ENCODE measurements at regions not wholly inside any gene's neighbourhood (a gene's known extent, or its start where the extent isn't known, plus 50 kb on each side); places are given as distances from the start of the nearest gene placed in this dataset.
A peak's percentile ranks its signal among the peaks of the same experiment; 100 is the strongest.

DNA sequence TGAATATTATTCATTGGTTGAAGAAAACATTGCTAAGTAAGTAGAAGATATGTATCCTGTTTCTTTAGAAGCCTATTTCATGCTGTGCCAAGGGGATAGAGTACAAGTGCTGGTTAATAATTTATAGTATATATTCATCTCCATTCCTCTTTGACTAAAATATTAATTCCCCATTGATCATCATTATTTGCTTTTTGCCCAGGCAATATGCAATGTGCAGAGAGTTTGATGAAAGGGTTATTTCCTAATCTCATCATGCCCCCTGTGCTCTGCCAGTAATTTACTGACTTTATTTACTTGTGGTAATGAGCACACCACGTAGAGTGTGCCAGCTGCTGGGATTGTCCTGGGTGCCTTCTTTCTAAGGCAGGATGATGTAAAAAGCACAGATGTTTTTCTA, 180.9 kb downstream of the REEP3 start:
- H3K9me3 Mint-ChIP-seq (ENCODE audit: low read depth), result no peaks in the 10 kb centered on the region
- no peak for DNase-seq (ENCODE audit: low spot score)
- no peak overlapping the region for H3K4me3 Mint-ChIP-seq (ENCODE audit: unreplicated experiment)
- peaks cover 42% of the 10 kb centered on the region for H3K4me1 Mint-ChIP-seq (ENCODE audit: low read depth)
- no peak overlapping the region for H3K27ac Mint-ChIP-seq (ENCODE audit: unreplicated experiment)
- H3K36me3 Mint-ChIP-seq (ENCODE audit: low read depth), result no peaks in the 10 kb centered on the region
- TF ChIP-seq, protein P1, sequence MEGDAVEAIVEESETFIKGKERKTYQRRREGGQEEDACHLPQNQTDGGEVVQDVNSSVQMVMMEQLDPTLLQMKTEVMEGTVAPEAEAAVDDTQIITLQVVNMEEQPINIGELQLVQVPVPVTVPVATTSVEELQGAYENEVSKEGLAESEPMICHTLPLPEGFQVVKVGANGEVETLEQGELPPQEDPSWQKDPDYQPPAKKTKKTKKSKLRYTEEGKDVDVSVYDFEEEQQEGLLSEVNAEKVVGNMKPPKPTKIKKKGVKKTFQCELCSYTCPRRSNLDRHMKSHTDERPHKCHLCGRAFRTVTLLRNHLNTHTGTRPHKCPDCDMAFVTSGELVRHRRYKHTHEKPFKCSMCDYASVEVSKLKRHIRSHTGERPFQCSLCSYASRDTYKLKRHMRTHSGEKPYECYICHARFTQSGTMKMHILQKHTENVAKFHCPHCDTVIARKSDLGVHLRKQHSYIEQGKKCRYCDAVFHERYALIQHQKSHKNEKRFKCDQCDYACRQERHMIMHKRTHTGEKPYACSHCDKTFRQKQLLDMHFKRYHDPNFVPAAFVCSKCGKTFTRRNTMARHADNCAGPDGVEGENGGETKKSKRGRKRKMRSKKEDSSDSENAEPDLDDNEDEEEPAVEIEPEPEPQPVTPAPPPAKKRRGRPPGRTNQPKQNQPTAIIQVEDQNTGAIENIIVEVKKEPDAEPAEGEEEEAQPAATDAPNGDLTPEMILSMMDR (IDR thresholded peaks at IDR 0.05), result no peak
- H3K27me3 Mint-ChIP-seq (ENCODE audit: low read depth), result no peaks in the 10 kb centered on the region

DNA sequence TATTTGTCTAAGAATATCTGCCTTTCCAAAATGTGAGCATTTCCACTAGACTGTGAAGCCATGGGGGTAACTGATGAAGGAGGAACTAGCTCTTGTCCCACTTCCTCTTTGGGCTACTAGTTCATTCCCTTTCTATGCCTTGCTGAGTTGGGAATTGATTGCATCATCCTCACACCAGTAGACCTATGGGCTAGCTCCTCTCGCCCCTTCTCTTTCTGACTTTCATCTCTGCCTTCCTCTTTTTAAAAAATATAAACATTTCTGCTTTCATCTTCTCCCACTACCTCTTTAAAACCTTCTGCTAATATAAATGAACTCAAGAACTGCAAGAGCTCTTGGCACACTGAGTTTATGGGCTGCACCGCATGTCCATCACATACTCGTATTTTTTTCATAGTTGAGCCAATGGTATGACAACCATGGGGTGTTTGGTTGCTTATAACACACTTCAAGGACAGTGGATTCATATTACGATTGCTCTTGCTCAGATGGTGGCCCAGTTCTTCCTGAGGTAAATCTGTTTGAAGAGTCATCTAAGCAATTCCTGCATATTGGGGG, 182.0 kb downstream of the REEP3 start:
- DNase-seq (ENCODE audit: low spot score), result no peak
- no peaks in the 10 kb centered on the region for H3K9me3 Mint-ChIP-seq (ENCODE audit: low read depth)
- TF ChIP-seq, protein P1 (IDR thresholded peaks at IDR 0.05), result no peak
- H3K4me3 Mint-ChIP-seq (ENCODE audit: unreplicated experiment), result no peak overlapping the region
- H3K4me1 Mint-ChIP-seq (ENCODE audit: low read depth), result peaks cover 48% of the 10 kb centered on the region
- H3K27me3 Mint-ChIP-seq (ENCODE audit: low read depth), result no peaks in the 10 kb centered on the region
- no peaks in the 10 kb centered on the region for H3K36me3 Mint-ChIP-seq (ENCODE audit: low read depth)
- no peak overlapping the region for H3K27ac Mint-ChIP-seq (ENCODE audit: unreplicated experiment)

DNA sequence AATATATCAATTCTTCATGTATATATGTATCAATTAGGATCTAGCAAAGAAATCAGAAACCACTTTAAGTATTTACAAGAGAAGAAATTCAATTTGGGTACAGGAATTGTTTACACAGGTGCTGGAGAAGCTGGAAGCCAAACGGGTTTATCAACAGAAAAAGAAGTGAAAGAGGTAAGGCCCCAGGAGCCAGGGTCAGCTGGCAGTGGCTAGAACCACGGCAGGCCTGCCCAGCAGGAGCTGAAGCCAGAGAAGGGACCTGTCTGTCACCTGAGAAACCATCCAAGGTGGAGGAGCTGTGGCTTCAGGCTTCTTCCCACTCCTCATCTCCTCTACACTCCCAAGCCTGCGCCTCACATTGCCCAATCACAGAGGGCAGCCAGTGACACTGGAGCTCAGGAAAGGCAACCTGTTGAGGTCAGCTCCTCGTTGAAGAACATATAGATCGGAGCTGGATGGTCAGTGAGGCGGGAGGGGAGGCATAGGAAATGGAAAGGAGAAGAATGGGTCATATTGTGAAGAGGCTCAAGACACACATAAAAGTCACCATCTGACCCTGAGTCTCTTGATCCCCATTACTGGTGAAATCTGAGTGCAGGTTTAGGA, 182.6 kb downstream of the REEP3 start:
- peaks cover 46% of the 10 kb centered on the region for H3K4me1 Mint-ChIP-seq (ENCODE audit: low read depth)
- no peaks in the 10 kb centered on the region for H3K36me3 Mint-ChIP-seq (ENCODE audit: low read depth)
- no peak overlapping the region for H3K27ac Mint-ChIP-seq (ENCODE audit: unreplicated experiment)
- no peaks in the 10 kb centered on the region for H3K9me3 Mint-ChIP-seq (ENCODE audit: low read depth)
- H3K4me3 Mint-ChIP-seq (ENCODE audit: unreplicated experiment), result no peak overlapping the region
- no peaks in the 10 kb centered on the region for H3K27me3 Mint-ChIP-seq (ENCODE audit: low read depth)
- DNase-seq (ENCODE audit: low spot score), result no peak
- TF ChIP-seq, protein P1 (IDR thresholded peaks at IDR 0.05), result no peak

DNA sequence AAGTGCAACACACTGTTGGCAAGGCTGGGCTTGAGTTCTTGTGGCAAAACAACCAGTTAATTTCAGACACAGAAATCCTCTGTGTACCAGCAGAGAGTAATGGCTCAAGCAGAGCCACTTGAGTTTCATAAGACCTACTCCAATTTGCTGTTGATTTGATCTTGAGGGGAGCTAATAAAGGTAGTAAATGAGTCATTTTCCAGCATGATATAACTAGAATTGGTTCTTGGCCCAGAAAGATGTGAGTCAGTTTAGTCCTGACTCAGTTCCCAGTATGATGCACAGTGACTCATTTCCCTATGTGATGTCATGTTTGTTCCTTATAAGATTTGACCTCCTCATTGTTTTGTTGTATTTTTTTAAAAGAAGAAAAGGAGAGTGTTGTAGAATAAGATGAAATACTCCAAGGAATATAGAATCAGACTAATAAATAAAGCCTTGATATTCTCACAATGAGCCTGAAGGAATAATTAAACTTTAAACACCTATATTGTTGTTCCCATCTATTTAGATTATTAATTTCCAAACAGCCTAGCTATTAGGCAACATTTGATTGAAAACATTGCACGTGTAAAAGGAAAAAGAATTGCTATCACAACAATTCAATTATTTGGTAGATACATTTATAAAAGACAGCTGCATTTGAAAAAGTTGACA, 186.2 kb downstream of the REEP3 start:
- TF ChIP-seq, protein P1 (IDR thresholded peaks at IDR 0.05), result no peak
- Mint-ChIP-seq H3K36me3 (ENCODE audit: low read depth) (no peaks in the 10 kb centered on the region), H3K9me3 (ENCODE audit: low read depth) (no peaks in the 10 kb centered on the region), H3K4me3 (ENCODE audit: unreplicated experiment) (no peak overlapping the region), H3K27ac (ENCODE audit: unreplicated experiment) (peak overlapping the region; percentile 64), H3K4me1 (ENCODE audit: low read depth) (peaks cover 46% of the 10 kb centered on the region), H3K27me3 (ENCODE audit: low read depth) (no peaks in the 10 kb centered on the region)
- no peak for DNase-seq (ENCODE audit: low spot score)

DNA sequence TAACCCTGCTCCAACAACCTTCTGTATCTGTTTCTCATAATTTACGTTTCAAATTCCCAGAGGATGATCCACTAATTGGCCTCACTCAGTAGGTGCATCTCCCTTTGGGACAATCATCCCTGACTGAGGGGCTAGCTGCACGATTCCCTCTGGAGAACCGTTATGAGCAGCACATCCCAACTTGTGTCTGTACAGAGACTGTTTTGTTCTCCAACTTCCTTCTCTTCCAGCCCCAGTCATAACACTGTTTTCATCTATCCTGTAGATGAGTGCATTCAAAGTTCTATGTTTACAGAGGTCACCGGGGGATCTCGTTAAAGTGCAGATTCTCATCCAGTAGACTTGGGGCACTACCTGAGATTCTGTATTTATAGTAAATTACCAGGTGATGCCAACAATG, 187.2 kb downstream of the REEP3 start:
- H3K9me3 Mint-ChIP-seq (ENCODE audit: low read depth), result no peaks in the 10 kb centered on the region
- H3K36me3 Mint-ChIP-seq (ENCODE audit: low read depth), result no peaks in the 10 kb centered on the region
- H3K27me3 Mint-ChIP-seq (ENCODE audit: low read depth), result no peaks in the 10 kb centered on the region
- peaks cover 50% of the 10 kb centered on the region for H3K4me1 Mint-ChIP-seq (ENCODE audit: low read depth)
- no peak for DNase-seq (ENCODE audit: low spot score)
- H3K27ac Mint-ChIP-seq (ENCODE audit: unreplicated experiment), result no peak overlapping the region
- TF ChIP-seq, protein P1 (IDR thresholded peaks at IDR 0.05), result no peak
- H3K4me3 Mint-ChIP-seq (ENCODE audit: unreplicated experiment), result no peak overlapping the region
